B cell (primary cell): ENCODE measurements at regions not wholly inside any gene's neighbourhood (a gene's known extent, or its start where the extent isn't known, plus 50 kb on each side); places are given as distances from the start of the nearest gene placed in this dataset.

Source experiments
- ATAC-seq: fragments of 200-7000 bp; cut with Tn5 transposase; one replicate; pipeline ENCODE4 v1.10.0; 2021; ENCODE audit warnings: low read depth, mild to moderate bottlenecking, moderate number of reproducible peaks, moderate library complexity
- CTCF ChIA-PET: fragments of 350-600 bp; sonication (Branson Sonifier 250); formaldehyde crosslinking; loops from one replicate; lab custom pipeline; 2021; ENCODE audit warnings: antibody characterized with exemption, inconsistent platforms; lab: Charles Lee
- POLR2A ChIA-PET: fragments of 350-600 bp; sonication (Branson Sonifier 250); formaldehyde crosslinking; loops from one replicate; lab custom pipeline; 2021; ENCODE audit warnings: antibody characterized with exemption; lab: Charles Lee
- DNase-seq: peaks from one replicate; pipeline ENCODE4 v3.0.0; 2013
- H2AFZ ChIP-seq: 2 replicates; pipeline ENCODE4 v1.6.1; 2012; ENCODE audit warnings: mild to moderate bottlenecking, low read depth, low read length; ENCODE audit not compliant: insufficient read depth, poor library complexity, severe bottlenecking
- H3K27ac ChIP-seq, 2 donors: 1 replicate in 1 of 2; 2 replicates in 1 of 2; pipeline ENCODE4 v1.5.1; 2012 to 2013; ENCODE audit warnings: low read length in 2 of 2, mild to moderate bottlenecking in 2 of 2, moderate library complexity in 1 of 2
- H3K27me3 ChIP-seq, 4 experiments: fragments of 200-600 bp in 1 of 4; sonication (generic) in 1 of 4; replicated peaks in 1 of 4; 1 replicate in 2 of 4; 2 replicates in 2 of 4; pipeline versions ENCODE4 v1.6.1 to v1.7.0; 2013 to 2016; ENCODE audit warnings: low read length in 3 of 4, mild to moderate bottlenecking in 2 of 4, mixed read lengths in 1 of 4, moderate library complexity in 1 of 4; ENCODE audit not compliant: insufficient read depth in 4 of 4, control insufficient read depth in 3 of 4; ENCODE audit errors: control extremely low read depth in 1 of 4
- H3K36me3 ChIP-seq, 2 experiments: replicated peaks in 1 of 2; 1 replicate in 1 of 2; 2 replicates in 1 of 2; pipeline versions ENCODE4 v1.6.1 to v1.7.1; 2013; ENCODE audit warnings: low read length in 1 of 2; ENCODE audit not compliant: insufficient read depth in 2 of 2, control insufficient read depth in 1 of 2; ENCODE audit errors: control extremely low read depth in 1 of 2, extremely low read depth in 1 of 2
- H3K4me1 ChIP-seq, 2 donors: fragments of 200-600 bp in 1 of 2; sonication (generic) in 1 of 2; 1 replicate in 1 of 2; 2 replicates in 1 of 2; pipeline versions ENCODE4 v1.5.1 to v1.6.1; 2013 to 2017; ENCODE audit warnings: low read length in 2 of 2; ENCODE audit not compliant: control insufficient read depth in 2 of 2, insufficient read depth in 2 of 2
- H3K4me2 ChIP-seq: replicated peaks from 2 replicates; pipeline ENCODE3; 2012; ENCODE audit warnings: mild to moderate bottlenecking, low read depth, low read length; ENCODE audit not compliant: poor library complexity, severe bottlenecking
- H3K4me3 ChIP-seq, 5 experiments: fragments of 200-600 bp in 1 of 5; sonication (generic) in 1 of 5; 1 replicate in 3 of 5; 2 replicates in 2 of 5; pipeline versions ENCODE4 v1.5.1 to v1.7.0; 2011 to 2016; ENCODE audit warnings: low read length in 4 of 5, mild to moderate bottlenecking in 4 of 5, low read depth in 2 of 5, control low read depth in 1 of 5, moderate library complexity in 1 of 5; ENCODE audit not compliant: insufficient read depth in 1 of 5; ENCODE audit errors: control extremely low read depth in 1 of 5, extremely low read depth in 1 of 5
- H3K79me2 ChIP-seq: fragments of 200-600 bp; sonication (generic); one replicate; pipeline ENCODE4 v1.6.0; 2016; ENCODE audit warnings: low read length; ENCODE audit not compliant: control insufficient read depth, insufficient read depth
- H3K9ac ChIP-seq: fragments of 200-600 bp; sonication (generic); 2 replicates; pipeline ENCODE4 v1.6.1; 2017; ENCODE audit warnings: mild to moderate bottlenecking, low read length, moderate library complexity
- H3K9me3 ChIP-seq, 3 donors: one replicate each; pipeline versions ENCODE4 v1.6.1 to v1.7.1; 2013; ENCODE audit warnings: low read length in 2 of 3; ENCODE audit not compliant: control insufficient read depth in 2 of 3, insufficient read depth in 1 of 3; ENCODE audit errors: control extremely low read depth in 1 of 3
- H4K20me1 ChIP-seq: 2 replicates; pipeline ENCODE4 v1.6.0; 2012; ENCODE audit warnings: mild to moderate bottlenecking, low read length; ENCODE audit not compliant: insufficient read depth, control insufficient read depth, poor library complexity, severe bottlenecking
- H3K27ac Mint-ChIP-seq: one replicate; pipeline ENCODE4 v1.8.0; 2021; ENCODE audit warnings: mixed read lengths
- H3K27me3 Mint-ChIP-seq: one replicate; pipeline ENCODE4 v1.8.0; 2021; ENCODE audit warnings: mixed read lengths
- H3K4me1 Mint-ChIP-seq: one replicate; pipeline ENCODE4 v1.8.0; 2021; ENCODE audit warnings: mixed read lengths
- H3K4me3 Mint-ChIP-seq: one replicate; pipeline ENCODE4 v1.8.0; 2021; ENCODE audit warnings: mixed read lengths
- H3K9me3 Mint-ChIP-seq: one replicate; pipeline ENCODE4 v1.8.0; 2022; ENCODE audit warnings: mixed read lengths; ENCODE audit not compliant: insufficient read depth
- CTCF ChIP-seq: fragments of 200-600 bp; IDR thresholded peaks from one replicate; pipeline ENCODE4 v1.8.0; 2022; ENCODE audit warnings: antibody characterized with exemption, mild to moderate bottlenecking
- EZH2 ChIP-seq: IDR thresholded peaks from 2 replicates; pipeline ENCODE4 v1.6.1; 2012; ENCODE audit warnings: borderline replicate concordance, low read depth, mild to moderate bottlenecking, moderate library complexity, low read length; ENCODE audit not compliant: insufficient read depth, poor library complexity, severe bottlenecking
- WGBS: methylation state at CpG from one replicate; pipeline ENCODE4 v1.1.5; 2013; ENCODE audit warnings: missing lambda C conversion rate; ENCODE audit not compliant: insufficient coverage; 5-methylcytosine and 5-hydroxymethylcytosine counted together
- intact Hi-C: fragments of 100-400 bp; cut with micrococcal nuclease; formaldehyde crosslinking; loops from one replicate; pipeline ENCODE4 v1.10.0; 2022

- H3K27me3 ChIP-seq, result no peaks in the 10 kb centered on the region
- no peaks in the 10 kb centered on the region for H3K27me3 Mint-ChIP-seq
- CTCF ChIA-PET, result no interaction called here
Measured at GRCh38 chr7:96899108-96899507, 106.2 kb upstream of the DLX6 start.

DNA sequence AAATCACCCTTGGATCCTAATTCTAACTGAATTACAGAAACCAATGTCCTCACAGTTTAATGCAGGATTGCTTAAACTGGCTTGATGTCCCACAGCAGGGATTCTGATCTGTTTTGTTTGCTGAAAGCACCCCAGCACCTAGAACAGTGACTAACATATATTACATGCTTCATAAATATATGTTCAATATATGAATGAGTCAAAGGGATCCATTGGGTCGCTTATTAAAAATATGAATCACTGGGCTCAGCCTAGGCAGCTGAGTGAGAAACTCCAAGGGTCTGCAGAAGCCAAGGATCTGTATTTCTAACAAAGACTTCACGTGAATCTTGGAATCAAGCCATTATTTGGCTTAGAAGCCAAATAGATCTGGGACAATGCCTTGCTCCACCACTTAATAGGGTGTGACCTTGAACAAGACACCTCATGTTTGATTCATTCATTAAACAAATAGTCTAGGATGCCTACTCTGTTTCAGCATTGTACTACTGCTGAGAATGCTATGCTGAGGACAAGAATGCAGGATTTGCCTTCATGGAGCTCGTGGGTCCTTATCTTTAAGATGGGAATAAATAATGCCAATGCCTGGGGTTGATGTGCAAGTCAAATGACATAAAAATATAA, 103.4 kb upstream of the DLX6 start:
- Histone ChIP-seq H3K27me3 (no peaks in the 10 kb centered on the region), H3K4me1 (no peaks in the 10 kb centered on the region), H2AFZ (no peak overlapping the region), H3K27ac (no peak overlapping the region), H3K4me3 (no peak overlapping the region), H3K79me2 (no peaks in the 10 kb centered on the region), H3K36me3 (no peaks in the 10 kb centered on the region), H3K4me2 (no peak overlapping the region), H3K9ac (no peak overlapping the region), H4K20me1 (no peaks in the 10 kb centered on the region), H3K9me3 (no peaks in the 10 kb centered on the region)
- no peak for DNase-seq
- 100% methylated on average over 2 of the region's 3 CpGs for WGBS
- ATAC-seq, result no peak
- Mint-ChIP-seq H3K4me3 (no peak overlapping the region), H3K27me3 (no peaks in the 10 kb centered on the region), H3K4me1 (no peaks in the 10 kb centered on the region), H3K9me3 (no peaks in the 10 kb centered on the region), H3K27ac (no peak overlapping the region)
- CTCF ChIA-PET, result no interaction called here
- TF ChIP-seq CTCF (no peak), EZH2 (no peak)
- intact Hi-C loops, result no loop called here
- POLR2A ChIA-PET, result no interaction called here

More at GRCh38 chr7:96899108-96899507, 106.2 kb upstream of the DLX6 start:
- Mint-ChIP-seq H3K4me1 (no peaks in the 10 kb centered on the region), H3K9me3 (no peaks in the 10 kb centered on the region), H3K4me3 (no peak overlapping the region), H3K27ac (no peak overlapping the region)
- H3K27ac ChIP-seq, result no peak overlapping the region
- DNase-seq, result no peak
- no CpG with 5 or more reads among the region's 1 CpG for WGBS
- no peak overlapping the region for H3K4me3 ChIP-seq
- ATAC-seq, result no peak
- H3K4me2 ChIP-seq, result no peak overlapping the region
- H3K9me3 ChIP-seq, result no peaks in the 10 kb centered on the region
- H3K4me1 ChIP-seq, result no peaks in the 10 kb centered on the region
- H3K79me2 ChIP-seq, result no peaks in the 10 kb centered on the region
- H3K36me3 ChIP-seq, result no peaks in the 10 kb centered on the region
- H3K9ac ChIP-seq, result no peak overlapping the region
- no peak overlapping the region for H2AFZ ChIP-seq
- intact Hi-C loops, result no loop called here
- H4K20me1 ChIP-seq, result no peaks in the 10 kb centered on the region
- TF ChIP-seq EZH2 (no peak), CTCF (no peak)
- POLR2A ChIA-PET, result no interaction called here
